ENCODE measurements at regions not wholly inside any gene's neighbourhood (a gene's known extent, or its start where the extent isn't known, plus 50 kb on each side); places are given as distances from the start of the nearest gene placed in this dataset.

GRCh38 chr2:150142561-150142960 lies 344.9 kb downstream of the RND3 start:
- H3K4me3 ChIP-seq (ENCODE audit: low read length): no peak overlapping the region
- TF ChIP-seq CTCF (conservative IDR thresholded peaks at IDR 0.05; ENCODE audit: low read length): no peak
- DNase-seq (ENCODE audit: low read depth): peak; percentile 54

GRCh38 chr2:150141226-150142001 lies 346.1 kb downstream of the RND3 start:
- DNase-seq (ENCODE audit: low read depth): no peak
- no peak overlapping the region for H3K4me3 ChIP-seq (ENCODE audit: low read length)
- no peak for TF ChIP-seq CTCF (conservative IDR thresholded peaks at IDR 0.05; ENCODE audit: low read length)

GRCh38 chr2:150140777-150141176 lies 346.7 kb downstream of the RND3 start:
- H3K4me3 ChIP-seq (ENCODE audit: low read length): no peak overlapping the region
- no peak for TF ChIP-seq CTCF (conservative IDR thresholded peaks at IDR 0.05; ENCODE audit: low read length)
- no peak for DNase-seq (ENCODE audit: low read depth)

GRCh38 chr2:150138587-150138986 lies 348.9 kb downstream of the RND3 start:
- H3K4me3 ChIP-seq (ENCODE audit: low read length): no peak overlapping the region
- no peak for DNase-seq (ENCODE audit: low read depth)
- TF ChIP-seq CTCF (conservative IDR thresholded peaks at IDR 0.05; ENCODE audit: low read length): no peak

GRCh38 chr2:150137338-150138069 lies 350.0 kb downstream of the RND3 start:
- no peak for TF ChIP-seq CTCF (conservative IDR thresholded peaks at IDR 0.05; ENCODE audit: low read length)
- DNase-seq (ENCODE audit: low read depth): no peak
- no peak overlapping the region for H3K4me3 ChIP-seq (ENCODE audit: low read length)

GRCh38 chr2:150136893-150137292 lies 350.6 kb downstream of the RND3 start:
- no peak for DNase-seq (ENCODE audit: low read depth)
- TF ChIP-seq CTCF (conservative IDR thresholded peaks at IDR 0.05; ENCODE audit: low read length): no peak
- H3K4me3 ChIP-seq (ENCODE audit: low read length): no peak overlapping the region

GRCh38 chr2:150136401-150136800 lies 351.1 kb downstream of the RND3 start:
- TF ChIP-seq CTCF (conservative IDR thresholded peaks at IDR 0.05; ENCODE audit: low read length): peak; percentile 14; the same call in 1 of the 2 replicates
- no peak overlapping the region for H3K4me3 ChIP-seq (ENCODE audit: low read length)
- no peak for DNase-seq (ENCODE audit: low read depth)

All from AG10803 (cell line).